ENCODE measurements at regions not wholly inside any gene's neighbourhood (a gene's known extent, or its start where the extent isn't known, plus 50 kb on each side); places are given as distances from the start of the nearest gene placed in this dataset.

DNA sequence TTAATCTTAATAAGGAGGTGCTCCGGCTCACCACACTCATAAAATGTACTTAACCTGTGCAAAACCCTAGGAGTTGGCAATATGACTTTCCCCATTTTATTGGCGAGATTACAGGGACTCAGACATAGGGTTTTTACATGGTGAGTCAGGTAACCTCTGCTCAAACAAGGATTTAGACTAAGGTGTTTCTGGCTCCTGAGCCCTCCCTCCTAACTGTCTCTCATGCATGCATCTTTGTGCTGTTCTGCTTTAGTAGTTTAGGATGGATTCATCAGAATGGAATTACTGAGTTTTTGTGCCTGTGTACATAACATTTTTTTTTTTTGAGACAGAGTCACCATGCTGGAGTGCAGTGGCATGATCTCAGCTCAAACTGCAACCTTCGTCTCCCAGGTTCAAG, 993.3 kb upstream of the TMEM132C start:
- ATAC-seq (ENCODE audit: insufficient read depth, low FRiP score) = no peak
- Histone ChIP-seq H3K9me3 (ENCODE audit: control insufficient read depth in 4 of 4, insufficient read depth in 3 of 4, low read length in 3 of 4) (no peaks in the 10 kb centered on the region), H3K9ac (ENCODE audit: insufficient read depth in 1 of 2, low read length in 2 of 2) (no peak overlapping the region), H3K4me1 (ENCODE audit: control insufficient read depth in 5 of 5, insufficient read depth in 5 of 5, low read length in 5 of 5) (no peaks in the 10 kb centered on the region), H3K27me3 (ENCODE audit: control insufficient read depth in 3 of 3, insufficient read depth in 3 of 3, low read length in 2 of 3) (no peaks in the 10 kb centered on the region), H3K27ac (ENCODE audit: low read depth in 1 of 2, low read length in 1 of 2) (no peak overlapping the region), H3K4me3 (no peak overlapping the region), H3K36me3 (ENCODE audit: control insufficient read depth in 4 of 4, insufficient read depth in 4 of 4, low read length in 4 of 4) (no peaks in the 10 kb centered on the region)
- DNase-seq = no peak
- WGBS, 2 donors = 87 to 91% methylated on average over 3 of the region's 3 CpGs
- TF ChIP-seq, protein P1, sequence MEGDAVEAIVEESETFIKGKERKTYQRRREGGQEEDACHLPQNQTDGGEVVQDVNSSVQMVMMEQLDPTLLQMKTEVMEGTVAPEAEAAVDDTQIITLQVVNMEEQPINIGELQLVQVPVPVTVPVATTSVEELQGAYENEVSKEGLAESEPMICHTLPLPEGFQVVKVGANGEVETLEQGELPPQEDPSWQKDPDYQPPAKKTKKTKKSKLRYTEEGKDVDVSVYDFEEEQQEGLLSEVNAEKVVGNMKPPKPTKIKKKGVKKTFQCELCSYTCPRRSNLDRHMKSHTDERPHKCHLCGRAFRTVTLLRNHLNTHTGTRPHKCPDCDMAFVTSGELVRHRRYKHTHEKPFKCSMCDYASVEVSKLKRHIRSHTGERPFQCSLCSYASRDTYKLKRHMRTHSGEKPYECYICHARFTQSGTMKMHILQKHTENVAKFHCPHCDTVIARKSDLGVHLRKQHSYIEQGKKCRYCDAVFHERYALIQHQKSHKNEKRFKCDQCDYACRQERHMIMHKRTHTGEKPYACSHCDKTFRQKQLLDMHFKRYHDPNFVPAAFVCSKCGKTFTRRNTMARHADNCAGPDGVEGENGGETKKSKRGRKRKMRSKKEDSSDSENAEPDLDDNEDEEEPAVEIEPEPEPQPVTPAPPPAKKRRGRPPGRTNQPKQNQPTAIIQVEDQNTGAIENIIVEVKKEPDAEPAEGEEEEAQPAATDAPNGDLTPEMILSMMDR (IDR thresholded peaks at IDR 0.05; ENCODE audit: control extremely low read depth, extremely low read depth) = no peak

DNA sequence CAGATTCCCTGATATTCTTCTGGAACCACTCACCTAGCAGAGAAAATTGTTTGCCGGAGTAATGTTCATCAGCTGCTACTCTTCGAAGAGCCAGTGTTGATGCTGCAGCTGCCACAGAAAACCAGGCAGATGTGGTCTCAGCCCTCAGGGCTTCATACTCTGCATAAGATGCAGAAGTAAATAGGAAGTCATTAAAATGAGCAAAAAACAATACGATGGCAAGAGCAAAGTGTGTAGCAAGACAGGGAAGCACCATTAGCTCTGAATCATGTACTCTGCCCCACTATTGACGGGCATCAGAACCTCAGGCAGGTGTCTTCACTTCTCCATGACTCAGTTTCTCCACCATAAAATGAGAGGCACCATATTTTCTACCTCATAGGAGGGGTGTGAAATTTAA, 991.6 kb upstream of the TMEM132C start:
- Histone ChIP-seq H3K9ac (ENCODE audit: insufficient read depth in 1 of 2, low read length in 2 of 2) (no peak overlapping the region), H3K27ac (ENCODE audit: low read depth in 1 of 2, low read length in 1 of 2) (no peak overlapping the region), H3K4me3 (no peak overlapping the region), H3K4me1 (ENCODE audit: control insufficient read depth in 5 of 5, insufficient read depth in 5 of 5, low read length in 5 of 5) (no peaks in the 10 kb centered on the region), H3K9me3 (ENCODE audit: control insufficient read depth in 4 of 4, insufficient read depth in 3 of 4, low read length in 3 of 4) (no peaks in the 10 kb centered on the region), H3K36me3 (ENCODE audit: control insufficient read depth in 4 of 4, insufficient read depth in 4 of 4, low read length in 4 of 4) (no peaks in the 10 kb centered on the region), H3K27me3 (ENCODE audit: control insufficient read depth in 3 of 3, insufficient read depth in 3 of 3, low read length in 2 of 3) (no peaks in the 10 kb centered on the region)
- WGBS, 2 donors = 82 to 86% methylated on average over 4 of the region's 4 CpGs
- ATAC-seq (ENCODE audit: insufficient read depth, low FRiP score) (no peak), DNase-seq (no peak)
- TF ChIP-seq, protein P1 (IDR thresholded peaks at IDR 0.05; ENCODE audit: control extremely low read depth, extremely low read depth) = no peak

DNA sequence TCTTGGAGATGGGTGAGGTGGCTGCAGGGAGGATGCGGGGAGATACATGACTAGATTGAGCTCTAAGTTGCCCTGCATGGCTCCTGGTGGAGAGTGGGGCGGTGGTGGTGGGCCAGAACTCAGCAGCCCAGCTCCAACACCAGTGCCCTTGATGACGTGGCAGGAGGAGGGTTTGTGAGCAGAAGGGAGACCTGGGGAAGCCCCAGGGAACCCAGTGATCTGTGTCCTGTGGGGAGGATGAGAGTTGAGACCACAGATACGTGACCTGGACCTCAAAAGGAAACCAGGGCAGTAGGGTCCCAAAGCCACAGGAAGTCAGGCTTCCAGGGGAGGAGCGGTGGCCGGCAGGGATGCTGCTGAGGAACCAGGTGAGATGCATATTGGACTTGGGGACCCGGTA, 989.1 kb upstream of the TMEM132C start:
- DNase-seq (no peak), ATAC-seq (ENCODE audit: insufficient read depth, low FRiP score) (no peak)
- Histone ChIP-seq H3K36me3 (ENCODE audit: control insufficient read depth in 4 of 4, insufficient read depth in 4 of 4, low read length in 4 of 4) (no peaks in the 10 kb centered on the region), H3K27ac (ENCODE audit: low read depth in 1 of 2, low read length in 1 of 2) (no peak overlapping the region), H3K9me3 (ENCODE audit: control insufficient read depth in 4 of 4, insufficient read depth in 3 of 4, low read length in 3 of 4) (peaks cover 0 to 1% (median 0%) of the 10 kb centered on the region in 4 donors), H3K27me3 (ENCODE audit: control insufficient read depth in 3 of 3, insufficient read depth in 3 of 3, low read length in 2 of 3) (no peaks in the 10 kb centered on the region), H3K4me3 (no peak overlapping the region), H3K9ac (ENCODE audit: insufficient read depth in 1 of 2, low read length in 2 of 2) (no peak overlapping the region), H3K4me1 (ENCODE audit: control insufficient read depth in 5 of 5, insufficient read depth in 5 of 5, low read length in 5 of 5) (peaks cover 0 to 4% (median 0%) of the 10 kb centered on the region in 5 donors)
- TF ChIP-seq, protein P1 (IDR thresholded peaks at IDR 0.05; ENCODE audit: control extremely low read depth, extremely low read depth) = no peak
- 50 to 55% methylated on average over 7 of the region's 7 CpGs for WGBS, 2 donors

DNA sequence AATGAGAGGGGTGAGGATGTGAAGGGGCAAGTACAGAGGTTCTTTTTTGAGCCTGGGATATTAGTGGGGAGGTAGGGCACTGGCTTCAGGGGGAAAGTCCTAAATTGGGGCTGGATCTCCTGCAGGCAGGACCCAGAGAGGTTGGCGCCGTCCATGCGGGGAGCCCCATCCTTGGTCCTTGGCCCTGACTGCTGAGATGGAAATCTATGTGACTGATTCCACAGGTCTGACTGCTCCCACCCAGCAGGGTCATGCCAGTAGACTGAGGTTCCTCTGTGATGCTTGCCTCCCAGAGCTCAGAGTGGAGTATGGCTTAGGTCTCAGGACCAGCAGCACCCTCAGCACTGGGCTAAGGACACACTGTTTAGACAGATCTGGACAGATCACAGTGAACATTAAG, 988.6 kb upstream of the TMEM132C start:
- no peak for ATAC-seq (ENCODE audit: insufficient read depth, low FRiP score)
- 93 to 97% methylated on average over 3 of the region's 3 CpGs for WGBS, 2 donors
- H3K27me3 ChIP-seq (ENCODE audit: control insufficient read depth in 3 of 3, insufficient read depth in 3 of 3, low read length in 2 of 3) = no peaks in the 10 kb centered on the region
- DNase-seq = no peak
- H3K4me1 ChIP-seq (ENCODE audit: control insufficient read depth in 5 of 5, insufficient read depth in 5 of 5, low read length in 5 of 5) = peaks cover 0 to 4% (median 0%) of the 10 kb centered on the region in 5 donors
- no peak overlapping the region for H3K27ac ChIP-seq (ENCODE audit: low read depth in 1 of 2, low read length in 1 of 2)
- H3K36me3 ChIP-seq (ENCODE audit: control insufficient read depth in 4 of 4, insufficient read depth in 4 of 4, low read length in 4 of 4) = no peaks in the 10 kb centered on the region
- H3K4me3 ChIP-seq = no peak overlapping the region
- H3K9me3 ChIP-seq (ENCODE audit: control insufficient read depth in 4 of 4, insufficient read depth in 3 of 4, low read length in 3 of 4) = peaks cover 0 to 1% (median 0%) of the 10 kb centered on the region in 4 donors
- TF ChIP-seq, protein P1 (IDR thresholded peaks at IDR 0.05; ENCODE audit: control extremely low read depth, extremely low read depth) = no peak
- H3K9ac ChIP-seq (ENCODE audit: insufficient read depth in 1 of 2, low read length in 2 of 2) = no peak overlapping the region
